ENCODE measurements at regions not wholly inside any gene's neighbourhood (a gene's known extent, or its start where the extent isn't known, plus 50 kb on each side); places are given as distances from the start of the nearest gene placed in this dataset.

DNA sequence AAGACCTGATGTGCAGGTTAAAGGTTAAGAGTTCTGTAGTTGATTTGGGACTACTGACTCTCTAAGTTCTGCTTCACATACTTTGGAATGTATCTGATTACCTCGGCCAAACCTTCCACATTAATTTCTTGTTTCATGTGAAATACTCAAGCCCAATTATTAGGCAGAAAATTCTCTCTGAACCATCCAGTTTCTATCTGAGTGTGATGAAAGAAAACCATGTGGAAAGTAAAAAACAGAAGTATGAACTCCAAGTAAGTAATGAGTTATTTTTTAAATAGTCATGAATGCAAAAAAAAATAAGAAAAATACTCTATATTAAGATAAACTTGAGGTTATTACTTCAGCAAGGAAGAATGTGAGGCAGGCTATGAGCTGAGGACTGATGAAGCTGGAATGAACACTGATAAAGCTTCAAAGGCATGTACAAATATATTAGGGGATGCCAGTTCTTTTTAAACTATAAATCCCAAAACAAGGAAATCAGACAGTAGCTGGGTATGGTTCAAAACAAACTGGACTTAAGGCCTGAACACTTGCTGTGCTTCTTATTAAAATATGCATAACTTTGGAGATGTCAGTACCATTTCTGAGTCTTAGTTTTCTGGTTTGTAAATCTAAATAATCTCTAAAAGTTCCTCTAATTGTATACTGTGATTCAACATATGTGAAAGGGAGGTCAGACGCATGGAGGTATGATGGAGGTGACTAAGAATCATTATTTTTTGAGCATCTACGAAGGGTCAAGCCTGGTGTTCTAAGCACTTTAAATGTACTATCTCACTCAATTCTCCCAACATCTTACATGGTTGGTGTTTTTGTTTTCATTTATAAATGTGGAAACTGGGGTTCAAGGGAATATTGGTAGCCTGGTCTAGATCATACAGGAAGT is 59.6 kb downstream of the COL6A6 start:
- TF ChIP-seq, protein P1, sequence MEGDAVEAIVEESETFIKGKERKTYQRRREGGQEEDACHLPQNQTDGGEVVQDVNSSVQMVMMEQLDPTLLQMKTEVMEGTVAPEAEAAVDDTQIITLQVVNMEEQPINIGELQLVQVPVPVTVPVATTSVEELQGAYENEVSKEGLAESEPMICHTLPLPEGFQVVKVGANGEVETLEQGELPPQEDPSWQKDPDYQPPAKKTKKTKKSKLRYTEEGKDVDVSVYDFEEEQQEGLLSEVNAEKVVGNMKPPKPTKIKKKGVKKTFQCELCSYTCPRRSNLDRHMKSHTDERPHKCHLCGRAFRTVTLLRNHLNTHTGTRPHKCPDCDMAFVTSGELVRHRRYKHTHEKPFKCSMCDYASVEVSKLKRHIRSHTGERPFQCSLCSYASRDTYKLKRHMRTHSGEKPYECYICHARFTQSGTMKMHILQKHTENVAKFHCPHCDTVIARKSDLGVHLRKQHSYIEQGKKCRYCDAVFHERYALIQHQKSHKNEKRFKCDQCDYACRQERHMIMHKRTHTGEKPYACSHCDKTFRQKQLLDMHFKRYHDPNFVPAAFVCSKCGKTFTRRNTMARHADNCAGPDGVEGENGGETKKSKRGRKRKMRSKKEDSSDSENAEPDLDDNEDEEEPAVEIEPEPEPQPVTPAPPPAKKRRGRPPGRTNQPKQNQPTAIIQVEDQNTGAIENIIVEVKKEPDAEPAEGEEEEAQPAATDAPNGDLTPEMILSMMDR (IDR thresholded peaks at IDR 0.05), result no peak
- TF ChIP-seq POLR2A (IDR thresholded peaks at IDR 0.05), result no peak
